ENCODE measurements at regions not wholly inside any gene's neighbourhood (a gene's known extent, or its start where the extent isn't known, plus 50 kb on each side); places are given as distances from the start of the nearest gene placed in this dataset.

- Histone ChIP-seq H3K4me1 (ENCODE audit: control insufficient read depth, insufficient read depth, low read length) (no peaks in the 10 kb centered on the region), H3K36me3 (ENCODE audit: control insufficient read depth, insufficient read depth, low read length) (no peaks in the 10 kb centered on the region), H3K9me3 (ENCODE audit: control insufficient read depth, insufficient read depth, low read length) (no peaks in the 10 kb centered on the region), H3K4me3 (ENCODE audit: low read depth, low read length) (no peak overlapping the region), H3K27me3 (ENCODE audit: control insufficient read depth, insufficient read depth, low read length) (no peaks in the 10 kb centered on the region), H3K27ac (ENCODE audit: low read depth, low read length) (no peak overlapping the region)
- no peak for DNase-seq (ENCODE audit: low read depth in 4 of 6, low spot score in 6 of 6)
- 50% methylated on average over 1 of the region's 4 CpGs for WGBS (ENCODE audit: insufficient coverage)
These were observed 134.9 kb upstream of the DSEL start for GRCh38 chr18:67651438-67651837.

GRCh38 chr18:67650686-67651385 is 134.3 kb upstream of the DSEL start:
- no peak for DNase-seq (ENCODE audit: low read depth in 4 of 6, low spot score in 6 of 6)
- no peaks in the 10 kb centered on the region for H3K27me3 ChIP-seq (ENCODE audit: control insufficient read depth, insufficient read depth, low read length)
- no peak overlapping the region for H3K4me3 ChIP-seq (ENCODE audit: low read depth, low read length)
- H3K4me1 ChIP-seq (ENCODE audit: control insufficient read depth, insufficient read depth, low read length) = no peaks in the 10 kb centered on the region
- 83% methylated on average over 1 of the region's 6 CpGs for WGBS (ENCODE audit: insufficient coverage)
- no peaks in the 10 kb centered on the region for H3K9me3 ChIP-seq (ENCODE audit: control insufficient read depth, insufficient read depth, low read length)
- no peak overlapping the region for H3K27ac ChIP-seq (ENCODE audit: low read depth, low read length)
- no peaks in the 10 kb centered on the region for H3K36me3 ChIP-seq (ENCODE audit: control insufficient read depth, insufficient read depth, low read length)

DNA sequence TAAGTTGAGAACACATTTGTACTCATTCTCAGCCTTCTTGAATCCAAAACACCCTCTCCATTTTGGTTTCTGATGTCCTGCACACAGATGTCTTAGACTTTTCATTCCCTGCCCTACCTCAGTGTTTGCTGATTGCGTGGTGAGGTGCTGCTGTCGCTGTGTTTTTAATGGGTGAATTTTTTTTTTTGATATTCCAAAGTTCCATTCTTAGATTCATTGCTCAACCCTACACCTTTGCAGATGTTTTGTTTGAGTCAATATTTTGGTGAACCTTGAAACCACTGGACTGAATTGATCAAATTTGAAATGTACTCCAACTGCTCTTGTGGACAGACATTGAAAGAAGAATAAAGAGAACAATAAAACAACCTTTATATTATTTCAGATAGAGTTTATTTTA is 130.4 kb upstream of the DSEL start:
- Histone ChIP-seq H3K4me1 (ENCODE audit: control insufficient read depth, insufficient read depth, low read length) (no peaks in the 10 kb centered on the region), H3K27me3 (ENCODE audit: control insufficient read depth, insufficient read depth, low read length) (no peaks in the 10 kb centered on the region), H3K27ac (ENCODE audit: low read depth, low read length) (no peak overlapping the region), H3K4me3 (ENCODE audit: low read depth, low read length) (no peak overlapping the region), H3K9me3 (ENCODE audit: control insufficient read depth, insufficient read depth, low read length) (no peaks in the 10 kb centered on the region), H3K36me3 (ENCODE audit: control insufficient read depth, insufficient read depth, low read length) (no peaks in the 10 kb centered on the region)
- WGBS (ENCODE audit: insufficient coverage) = no CpG with 5 or more reads among the region's 2 CpGs
- DNase-seq (ENCODE audit: low read depth in 4 of 6, low spot score in 6 of 6) = no peak

- H3K4me3 ChIP-seq (ENCODE audit: low read depth, low read length) = no peak overlapping the region
- H3K36me3 ChIP-seq (ENCODE audit: control insufficient read depth, insufficient read depth, low read length) = no peaks in the 10 kb centered on the region
- no CpG with 5 or more reads among the region's 2 CpGs for WGBS (ENCODE audit: insufficient coverage)
- H3K27me3 ChIP-seq (ENCODE audit: control insufficient read depth, insufficient read depth, low read length) = no peaks in the 10 kb centered on the region
- no peaks in the 10 kb centered on the region for H3K9me3 ChIP-seq (ENCODE audit: control insufficient read depth, insufficient read depth, low read length)
- DNase-seq (ENCODE audit: low read depth in 4 of 6, low spot score in 6 of 6) = no peak
- H3K27ac ChIP-seq (ENCODE audit: low read depth, low read length) = no peak overlapping the region
- H3K4me1 ChIP-seq (ENCODE audit: control insufficient read depth, insufficient read depth, low read length) = no peaks in the 10 kb centered on the region
These were observed 127.7 kb upstream of the DSEL start for GRCh38 chr18:67644226-67644625.

- Histone ChIP-seq H3K27me3 (ENCODE audit: control insufficient read depth, insufficient read depth, low read length) (no peaks in the 10 kb centered on the region), H3K4me3 (ENCODE audit: low read depth, low read length) (no peak overlapping the region), H3K9me3 (ENCODE audit: control insufficient read depth, insufficient read depth, low read length) (no peaks in the 10 kb centered on the region), H3K36me3 (ENCODE audit: control insufficient read depth, insufficient read depth, low read length) (no peaks in the 10 kb centered on the region), H3K27ac (ENCODE audit: low read depth, low read length) (no peak overlapping the region), H3K4me1 (ENCODE audit: control insufficient read depth, insufficient read depth, low read length) (no peaks in the 10 kb centered on the region)
- peak in 1 of 6 donors; percentile 9 for DNase-seq (ENCODE audit: low read depth in 4 of 6, low spot score in 6 of 6)
- no CpG with 5 or more reads among the region's 2 CpGs for WGBS (ENCODE audit: insufficient coverage)
These were observed 123.4 kb upstream of the DSEL start for GRCh38 chr18:67639872-67640271.

DNA sequence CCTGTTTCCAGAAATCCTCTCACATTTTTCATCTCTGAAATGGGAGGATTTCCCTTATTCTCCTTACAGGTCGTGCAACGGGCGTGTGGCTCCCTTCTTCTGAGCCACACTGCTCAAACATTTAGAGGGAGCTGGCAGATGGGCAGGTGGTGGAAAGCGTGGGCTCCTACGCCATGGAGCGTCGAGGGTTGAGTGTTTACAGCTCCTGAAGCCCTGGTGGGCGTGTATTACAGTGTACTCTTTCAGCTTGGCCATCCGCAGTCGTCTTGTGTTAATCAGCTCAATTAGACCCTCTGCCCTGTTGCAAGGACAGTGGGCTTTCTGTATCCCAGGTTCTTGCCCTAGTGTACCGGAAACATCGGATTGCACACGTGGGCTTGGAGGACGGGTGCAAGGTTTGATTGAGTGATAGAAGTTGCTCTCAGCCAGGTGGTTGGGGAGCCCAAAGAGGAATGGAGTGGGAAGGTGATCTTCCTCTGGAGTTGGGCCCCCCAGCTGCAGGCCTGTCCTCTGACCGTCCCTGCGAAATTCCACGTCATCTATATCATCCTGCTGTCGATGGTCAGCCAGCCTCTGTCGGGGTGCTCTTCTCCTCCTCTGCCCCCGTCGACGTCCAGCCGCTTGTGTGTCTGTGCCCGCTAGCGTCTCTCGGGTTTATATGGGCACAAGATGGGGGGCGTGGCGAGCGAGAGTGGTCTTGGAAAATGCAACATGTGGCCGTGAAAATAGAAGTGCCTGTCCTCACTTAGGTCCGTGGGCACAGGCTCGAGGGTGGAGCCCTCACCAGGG is 120.3 kb upstream of the DSEL start:
- no peaks in the 10 kb centered on the region for H3K36me3 ChIP-seq (ENCODE audit: control insufficient read depth, insufficient read depth, low read length)
- H3K4me1 ChIP-seq (ENCODE audit: control insufficient read depth, insufficient read depth, low read length) = no peaks in the 10 kb centered on the region
- 95% methylated on average over 27 of the region's 32 CpGs for WGBS (ENCODE audit: insufficient coverage)
- H3K4me3 ChIP-seq (ENCODE audit: low read depth, low read length) = no peak overlapping the region
- DNase-seq (ENCODE audit: low read depth in 4 of 6, low spot score in 6 of 6) = no peak
- no peaks in the 10 kb centered on the region for H3K9me3 ChIP-seq (ENCODE audit: control insufficient read depth, insufficient read depth, low read length)
- no peaks in the 10 kb centered on the region for H3K27me3 ChIP-seq (ENCODE audit: control insufficient read depth, insufficient read depth, low read length)
- H3K27ac ChIP-seq (ENCODE audit: low read depth, low read length) = no peak overlapping the region

DNA sequence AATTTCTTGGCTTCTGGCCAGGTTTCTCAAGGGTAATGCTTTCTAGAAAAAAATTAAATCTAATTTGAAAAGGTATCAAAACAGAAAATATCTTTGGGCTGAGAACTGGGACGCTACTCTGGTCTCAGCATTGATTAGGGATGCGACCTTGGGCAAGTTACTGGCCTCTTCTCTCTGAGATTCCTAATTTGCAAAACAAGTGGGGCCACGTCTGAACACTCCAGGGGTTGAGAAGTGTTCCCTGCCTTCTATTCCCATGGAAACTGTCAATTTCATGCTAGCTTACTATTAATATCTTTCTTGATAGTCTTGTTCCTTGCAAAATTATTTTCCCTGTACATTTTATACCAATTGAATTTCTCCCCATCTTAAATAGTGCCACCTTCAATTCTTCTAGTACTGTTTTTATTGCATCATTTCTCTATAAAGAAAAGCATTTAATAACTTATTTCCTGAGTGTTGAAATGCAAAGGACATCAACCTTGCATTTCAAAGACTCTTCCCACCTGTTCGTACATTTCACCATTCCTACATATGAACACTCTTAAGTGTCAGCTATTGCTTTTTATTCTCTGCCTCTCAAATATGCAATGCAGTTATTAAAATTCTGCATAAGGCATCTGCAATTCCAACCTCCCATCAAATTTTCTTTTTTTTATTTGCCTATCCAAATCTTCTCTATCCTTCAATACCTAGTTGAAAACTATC is 118.3 kb upstream of the DSEL start:
- 39% methylated on average over 4 of the region's 4 CpGs for WGBS (ENCODE audit: insufficient coverage)
- no peak overlapping the region for H3K4me3 ChIP-seq (ENCODE audit: low read depth, low read length)
- no peaks in the 10 kb centered on the region for H3K27me3 ChIP-seq (ENCODE audit: control insufficient read depth, insufficient read depth, low read length)
- H3K36me3 ChIP-seq (ENCODE audit: control insufficient read depth, insufficient read depth, low read length) = no peaks in the 10 kb centered on the region
- H3K9me3 ChIP-seq (ENCODE audit: control insufficient read depth, insufficient read depth, low read length) = no peaks in the 10 kb centered on the region
- H3K4me1 ChIP-seq (ENCODE audit: control insufficient read depth, insufficient read depth, low read length) = no peaks in the 10 kb centered on the region
- H3K27ac ChIP-seq (ENCODE audit: low read depth, low read length) = no peak overlapping the region
- peak in 1 of 6 donors; percentile 5 for DNase-seq (ENCODE audit: low read depth in 4 of 6, low spot score in 6 of 6)

DNA sequence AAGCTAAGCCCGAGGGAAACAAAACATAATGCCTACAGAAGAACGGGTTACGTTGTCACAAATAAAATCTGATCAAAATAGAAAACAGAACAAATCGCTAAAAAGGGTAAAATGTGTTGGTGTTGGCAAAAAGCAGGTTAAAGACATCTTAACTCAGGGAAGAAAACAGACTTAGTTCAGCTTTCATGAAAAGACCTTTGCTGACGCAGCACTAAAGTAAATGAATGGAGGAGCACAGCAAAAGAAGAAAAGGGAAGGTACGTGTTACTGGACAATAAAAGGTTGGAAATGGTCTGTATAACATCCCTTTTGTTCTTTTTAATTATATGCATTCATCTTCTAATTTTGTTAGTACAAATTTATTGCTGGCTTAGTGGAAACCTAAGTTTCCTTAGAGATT is 117.4 kb upstream of the DSEL start:
- H3K9me3 ChIP-seq (ENCODE audit: control insufficient read depth, insufficient read depth, low read length) = no peaks in the 10 kb centered on the region
- no peaks in the 10 kb centered on the region for H3K36me3 ChIP-seq (ENCODE audit: control insufficient read depth, insufficient read depth, low read length)
- no peaks in the 10 kb centered on the region for H3K27me3 ChIP-seq (ENCODE audit: control insufficient read depth, insufficient read depth, low read length)
- WGBS (ENCODE audit: insufficient coverage) = 80% methylated on average over 1 of the region's 6 CpGs
- H3K4me1 ChIP-seq (ENCODE audit: control insufficient read depth, insufficient read depth, low read length) = no peaks in the 10 kb centered on the region
- DNase-seq (ENCODE audit: low read depth in 4 of 6, low spot score in 6 of 6) = no peak
- no peak overlapping the region for H3K27ac ChIP-seq (ENCODE audit: low read depth, low read length)
- H3K4me3 ChIP-seq (ENCODE audit: low read depth, low read length) = no peak overlapping the region

DNA sequence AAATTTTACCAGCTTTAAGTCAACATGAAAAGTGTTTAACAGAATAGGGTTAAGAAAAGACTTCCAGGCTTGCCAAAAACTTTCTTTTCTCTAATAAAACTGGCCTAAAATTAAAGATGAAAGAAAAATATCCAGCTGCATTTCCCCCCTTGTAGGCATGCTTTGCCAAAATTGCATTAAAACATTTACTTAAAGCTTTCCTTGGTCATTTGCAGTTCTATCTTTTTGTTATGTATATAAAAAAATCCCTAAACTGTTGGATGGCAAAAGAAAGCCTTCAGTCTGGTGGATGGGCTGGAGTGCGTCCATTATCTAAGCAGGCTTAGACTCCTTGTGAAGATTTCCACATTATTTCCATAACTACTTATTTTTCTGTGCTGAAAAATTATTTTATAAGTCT is 105.4 kb upstream of the DSEL start:
- H3K27ac ChIP-seq (ENCODE audit: low read depth, low read length) = no peak overlapping the region
- no peaks in the 10 kb centered on the region for H3K9me3 ChIP-seq (ENCODE audit: control insufficient read depth, insufficient read depth, low read length)
- no peak overlapping the region for H3K4me3 ChIP-seq (ENCODE audit: low read depth, low read length)
- DNase-seq (ENCODE audit: low read depth in 4 of 6, low spot score in 6 of 6) = no peak
- H3K27me3 ChIP-seq (ENCODE audit: control insufficient read depth, insufficient read depth, low read length) = no peaks in the 10 kb centered on the region
- no peaks in the 10 kb centered on the region for H3K4me1 ChIP-seq (ENCODE audit: control insufficient read depth, insufficient read depth, low read length)
- WGBS (ENCODE audit: insufficient coverage) = no CpG with 5 or more reads among the region's 1 CpG
- no peaks in the 10 kb centered on the region for H3K36me3 ChIP-seq (ENCODE audit: control insufficient read depth, insufficient read depth, low read length)

Data from spinal cord (tissue), 9 donors.